ENCODE measurements at regions not wholly inside any gene's neighbourhood (a gene's known extent, or its start where the extent isn't known, plus 50 kb on each side); places are given as distances from the start of the nearest gene placed in this dataset.

DNA sequence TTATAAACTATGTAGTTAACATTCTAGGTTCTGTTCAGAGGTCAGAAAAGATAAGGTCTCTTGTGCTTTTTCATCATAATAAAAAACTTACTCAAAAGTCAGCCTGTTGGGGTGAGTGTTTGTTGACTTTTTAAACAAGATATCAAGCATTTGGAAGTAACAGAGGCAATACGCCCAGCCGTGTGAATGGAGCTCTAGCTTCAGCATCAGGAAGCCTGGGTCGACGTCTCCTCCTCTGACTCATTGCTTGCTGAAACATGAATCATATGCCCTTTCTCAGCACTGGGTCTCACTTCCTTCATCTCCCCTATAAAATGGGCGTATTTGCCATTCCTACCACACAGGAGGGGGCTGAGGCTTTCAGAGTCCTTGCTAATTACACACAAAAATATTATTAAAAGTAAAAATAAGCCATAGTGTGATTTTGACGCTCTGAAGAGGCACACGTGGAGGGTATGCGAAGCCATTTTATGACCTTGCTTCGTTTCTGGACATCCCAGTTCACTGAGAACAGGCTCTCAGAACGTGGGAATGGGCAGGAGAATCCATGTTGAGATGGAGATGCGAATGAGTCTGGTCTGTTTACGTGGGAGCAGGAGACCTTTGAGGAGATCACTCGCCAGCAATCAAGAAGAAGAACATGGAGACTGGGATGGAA, 220.8 kb upstream of the TPRG1 start:
- no peaks in the 10 kb centered on the region for H3K27me3 ChIP-seq (ENCODE audit: control insufficient read depth in 1 of 2, insufficient read depth in 2 of 2, low read length in 2 of 2)
- 76% methylated on average over 13 of the region's 13 CpGs for WGBS (ENCODE audit: low lambda C conversion rate)
- peak; percentile 43; the same call in 1 of the 3 replicates for ATAC-seq
- ChIA-PET CTCF (ENCODE audit: low intra/inter-chr PET ratio, low total read pairs) (no interaction called here), POLR2A (interaction anchor here (1.1 kb wide), 1 partner anchor 796 kb away, joined by 5 read pairs; no protein-coding TSS in a partner anchor)
- intact Hi-C loops (cut with micrococcal nuclease; ENCODE audit: unreplicated experiment) (loop anchor here (5.0 to 10.0 kb wide), 5 partner anchors 206 to 914 kb away; no protein-coding TSS in a partner anchor), in situ Hi-C loops (cut with HindIII; ENCODE audit: extremely low pct_ligation_motif_present, low pct_unique_long_range_greater_than_20kb) (loop anchor here (5.0 to 25.0 kb wide), 4 partner anchors 656 to 1209 kb away; no protein-coding TSS in a partner anchor)
- BruUV-seq (replicated peaks), result no TSS peak
- no peak overlapping the region for H2AFZ ChIP-seq (ENCODE audit: low read length)
- H3K4me2 ChIP-seq (ENCODE audit: low read depth, low read length), result no peak overlapping the region
- H3K4me3 ChIP-seq (replicated peaks in 1 of 3; ENCODE audit: insufficient read depth in 1 of 3, low read depth in 2 of 3, low read length in 3 of 3), result no peak overlapping the region
- no peaks in the 10 kb centered on the region for H4K20me1 ChIP-seq (ENCODE audit: insufficient read depth, low read length)
- H3K36me3 ChIP-seq (replicated peaks in 1 of 2; ENCODE audit: control insufficient read depth in 1 of 2, insufficient read depth in 2 of 2, low read length in 2 of 2), result no peaks in the 10 kb centered on the region
- FAIRE-seq, result peak; percentile 28
- H3K79me2 ChIP-seq (ENCODE audit: insufficient read depth, low read length), result no peaks in the 10 kb centered on the region
- DNase-seq (ENCODE audit: low spot score), result peak; percentile 60
- no peak overlapping the region for H3K9ac ChIP-seq (ENCODE audit: insufficient read depth, low read depth, low read length)
- peaks cover 41% of the 10 kb centered on the region for H3K4me1 ChIP-seq (ENCODE audit: insufficient read depth, low read length)
- no peaks in the 10 kb centered on the region for H3K9me3 ChIP-seq (ENCODE audit: low read length)
- no peak overlapping the region for H3K27ac ChIP-seq (ENCODE audit: extremely low read length, insufficient read depth, low read length)
- TF ChIP-seq ETV5 (CRISPR knock-in tag; IDR thresholded peaks at IDR 0.05; ENCODE audit: borderline replicate concordance) (peak; percentile 42; the same call in 1 of the 2 replicates), MED8 (CRISPR knock-in tag; IDR thresholded peaks at IDR 0.05; ENCODE audit: insufficient replicate concordance) (no peak), ZNF337 (CRISPR knock-in tag; IDR thresholded peaks at IDR 0.05; ENCODE audit: borderline replicate concordance, low read depth) (no peak), FOXA3 (CRISPR knock-in tag; IDR thresholded peaks at IDR 0.05) (0 out of 2 replicates have a peak, but pooled peaks have one; percentile 10), RAD21 (CRISPR knock-in tag; IDR thresholded peaks at IDR 0.05) (no peak), ZNF629 (CRISPR knock-in tag; conservative IDR thresholded peaks at IDR 0.05) (peak; percentile 82), SALL1 (CRISPR knock-in tag; IDR thresholded peaks at IDR 0.05) (0 out of 2 replicates have a peak, but pooled peaks have one; percentile 17), FOSL2 (CRISPR knock-in tag; IDR thresholded peaks at IDR 0.05) (peak; percentile 95), RCOR2 (CRISPR knock-in tag; IDR thresholded peaks at IDR 0.05) (0 out of 2 replicates have a peak, but pooled peaks have one; percentile 47), GATAD2A (CRISPR knock-in tag; IDR thresholded peaks at IDR 0.05) (peak; percentile 31; the same call in 1 of the 2 replicates), EP300 (IDR thresholded peaks at IDR 0.05; ENCODE audit: low read depth in 2 of 2, low read length in 2 of 2) (peak in 1 of 2 experiments; percentile 28; a peak in 1 of 4 replicates), EP300 (CRISPR knock-in tag; IDR thresholded peaks at IDR 0.05; ENCODE audit: borderline replicate concordance) (no peak), ELF3 (CRISPR knock-in tag; IDR thresholded peaks at IDR 0.05) (peak; percentile 77), NR2F6 (IDR thresholded peaks at IDR 0.05) (no peak), NR2F6 (CRISPR knock-in tag; IDR thresholded peaks at IDR 0.05) (peak; percentile 32; the same call in 1 of the 2 replicates), SMAD9 (CRISPR knock-in tag; IDR thresholded peaks at IDR 0.05) (no peak)
- TF ChIP-seq, protein P1, sequence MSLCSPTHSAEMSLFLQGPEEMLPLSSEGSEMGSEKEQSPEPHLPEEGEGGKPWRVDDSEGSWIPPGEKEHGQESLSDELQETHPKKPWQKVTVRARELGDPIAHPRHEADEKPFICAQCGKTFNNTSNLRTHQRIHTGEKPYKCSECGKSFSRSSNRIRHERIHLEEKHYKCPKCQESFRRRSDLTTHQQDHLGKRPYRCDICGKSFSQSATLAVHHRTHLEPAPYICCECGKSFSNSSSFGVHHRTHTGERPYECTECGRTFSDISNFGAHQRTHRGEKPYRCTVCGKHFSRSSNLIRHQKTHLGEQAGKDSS (CRISPR knock-in tag; IDR thresholded peaks at IDR 0.05; ENCODE audit: borderline replicate concordance, low read depth), result no peak
- TF ChIP-seq, protein P2, sequence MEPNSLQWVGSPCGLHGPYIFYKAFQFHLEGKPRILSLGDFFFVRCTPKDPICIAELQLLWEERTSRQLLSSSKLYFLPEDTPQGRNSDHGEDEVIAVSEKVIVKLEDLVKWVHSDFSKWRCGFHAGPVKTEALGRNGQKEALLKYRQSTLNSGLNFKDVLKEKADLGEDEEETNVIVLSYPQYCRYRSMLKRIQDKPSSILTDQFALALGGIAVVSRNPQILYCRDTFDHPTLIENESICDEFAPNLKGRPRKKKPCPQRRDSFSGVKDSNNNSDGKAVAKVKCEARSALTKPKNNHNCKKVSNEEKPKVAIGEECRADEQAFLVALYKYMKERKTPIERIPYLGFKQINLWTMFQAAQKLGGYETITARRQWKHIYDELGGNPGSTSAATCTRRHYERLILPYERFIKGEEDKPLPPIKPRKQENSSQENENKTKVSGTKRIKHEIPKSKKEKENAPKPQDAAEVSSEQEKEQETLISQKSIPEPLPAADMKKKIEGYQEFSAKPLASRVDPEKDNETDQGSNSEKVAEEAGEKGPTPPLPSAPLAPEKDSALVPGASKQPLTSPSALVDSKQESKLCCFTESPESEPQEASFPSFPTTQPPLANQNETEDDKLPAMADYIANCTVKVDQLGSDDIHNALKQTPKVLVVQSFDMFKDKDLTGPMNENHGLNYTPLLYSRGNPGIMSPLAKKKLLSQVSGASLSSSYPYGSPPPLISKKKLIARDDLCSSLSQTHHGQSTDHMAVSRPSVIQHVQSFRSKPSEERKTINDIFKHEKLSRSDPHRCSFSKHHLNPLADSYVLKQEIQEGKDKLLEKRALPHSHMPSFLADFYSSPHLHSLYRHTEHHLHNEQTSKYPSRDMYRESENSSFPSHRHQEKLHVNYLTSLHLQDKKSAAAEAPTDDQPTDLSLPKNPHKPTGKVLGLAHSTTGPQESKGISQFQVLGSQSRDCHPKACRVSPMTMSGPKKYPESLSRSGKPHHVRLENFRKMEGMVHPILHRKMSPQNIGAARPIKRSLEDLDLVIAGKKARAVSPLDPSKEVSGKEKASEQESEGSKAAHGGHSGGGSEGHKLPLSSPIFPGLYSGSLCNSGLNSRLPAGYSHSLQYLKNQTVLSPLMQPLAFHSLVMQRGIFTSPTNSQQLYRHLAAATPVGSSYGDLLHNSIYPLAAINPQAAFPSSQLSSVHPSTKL (CRISPR knock-in tag; IDR thresholded peaks at IDR 0.05), result peak; percentile 69
- TF ChIP-seq, protein P3, sequence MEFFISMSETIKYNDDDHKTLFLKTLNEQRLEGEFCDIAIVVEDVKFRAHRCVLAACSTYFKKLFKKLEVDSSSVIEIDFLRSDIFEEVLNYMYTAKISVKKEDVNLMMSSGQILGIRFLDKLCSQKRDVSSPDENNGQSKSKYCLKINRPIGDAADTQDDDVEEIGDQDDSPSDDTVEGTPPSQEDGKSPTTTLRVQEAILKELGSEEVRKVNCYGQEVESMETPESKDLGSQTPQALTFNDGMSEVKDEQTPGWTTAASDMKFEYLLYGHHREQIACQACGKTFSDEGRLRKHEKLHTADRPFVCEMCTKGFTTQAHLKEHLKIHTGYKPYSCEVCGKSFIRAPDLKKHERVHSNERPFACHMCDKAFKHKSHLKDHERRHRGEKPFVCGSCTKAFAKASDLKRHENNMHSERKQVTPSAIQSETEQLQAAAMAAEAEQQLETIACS (CRISPR knock-in tag; IDR thresholded peaks at IDR 0.05), result no peak
- TF ChIP-seq, protein P4, sequence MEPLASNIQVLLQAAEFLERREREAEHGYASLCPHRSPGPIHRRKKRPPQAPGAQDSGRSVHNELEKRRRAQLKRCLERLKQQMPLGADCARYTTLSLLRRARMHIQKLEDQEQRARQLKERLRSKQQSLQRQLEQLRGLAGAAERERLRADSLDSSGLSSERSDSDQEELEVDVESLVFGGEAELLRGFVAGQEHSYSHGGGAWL (CRISPR knock-in tag; IDR thresholded peaks at IDR 0.05), result no peak
